H4 (cell line): ENCODE measurements at regions not wholly inside any gene's neighbourhood (a gene's known extent, or its start where the extent isn't known, plus 50 kb on each side); places are given as distances from the start of the nearest gene placed in this dataset.

Experiments used
- DNase-seq: peaks from one replicate; pipeline ENCODE4 v3.0.0-alpha.2; 2015; ENCODE audit warnings: low spot score

- no peak for DNase-seq
Observed at GRCh38 chr15:31752905-31753304, 277.4 kb upstream of the CHRNA7 start.

DNA sequence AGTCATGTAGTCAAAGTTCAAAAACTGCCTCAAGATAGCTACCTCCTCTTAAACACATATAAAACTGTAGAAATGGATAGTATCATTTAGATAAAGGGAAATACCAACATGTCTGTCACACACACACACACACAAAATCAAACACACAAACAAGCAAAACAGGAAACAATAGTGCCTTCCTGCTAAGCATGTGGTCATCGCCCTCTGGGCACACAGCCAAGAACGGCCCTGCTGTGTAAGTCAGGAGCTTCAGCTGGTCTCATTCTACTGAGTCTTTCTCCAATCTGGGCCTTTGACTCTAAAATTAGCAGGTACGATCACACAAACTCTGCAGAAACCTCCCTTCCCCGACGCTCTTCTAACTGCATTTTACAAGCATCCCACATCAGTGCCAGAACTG lies 272.2 kb upstream of the CHRNA7 start:
- peak; percentile 40 for DNase-seq

DNA sequence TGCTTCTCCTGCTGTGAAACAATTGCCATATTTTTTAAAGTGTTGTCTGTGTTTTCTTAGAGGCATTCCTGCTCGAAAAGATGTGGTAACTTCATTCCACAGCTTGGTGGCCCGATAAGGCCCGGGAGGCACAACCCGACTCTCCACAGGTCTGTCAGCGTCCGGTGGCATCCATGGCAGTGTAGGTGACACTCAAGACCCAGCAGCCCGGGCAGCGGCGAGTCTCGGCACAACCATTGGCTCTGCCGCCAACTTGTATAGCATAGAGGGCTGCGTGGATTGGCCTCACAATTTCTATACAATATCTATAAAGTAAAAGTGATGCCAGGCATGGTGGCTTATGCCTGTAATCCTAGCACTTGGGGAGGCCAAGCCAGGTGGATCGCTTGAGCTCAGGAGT lies 262.3 kb upstream of the CHRNA7 start:
- DNase-seq, result no peak

- no peak for DNase-seq
Observed at GRCh38 chr15:31774045-31774444, 256.3 kb upstream of the CHRNA7 start.

DNA sequence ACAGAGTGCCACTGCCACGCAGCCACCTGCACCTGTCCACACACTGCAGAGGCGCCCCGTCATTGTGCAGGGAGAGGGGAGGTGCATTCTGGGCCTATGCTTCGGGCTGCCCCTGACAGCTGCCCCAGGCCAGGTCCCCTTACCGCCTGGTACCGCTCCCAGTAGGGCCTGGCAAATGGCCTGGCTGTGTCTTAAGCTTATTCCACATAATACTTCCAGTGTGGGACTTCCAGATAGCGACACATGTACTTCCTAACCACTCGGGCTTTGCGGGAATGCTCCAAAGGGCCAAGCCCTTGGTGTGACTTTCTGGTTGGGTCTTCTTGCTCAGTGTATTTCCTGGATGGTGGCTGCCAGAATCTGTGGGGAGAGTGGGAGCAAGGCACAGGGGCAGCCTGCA lies 254.3 kb upstream of the CHRNA7 start:
- DNase-seq, result no peak

DNA sequence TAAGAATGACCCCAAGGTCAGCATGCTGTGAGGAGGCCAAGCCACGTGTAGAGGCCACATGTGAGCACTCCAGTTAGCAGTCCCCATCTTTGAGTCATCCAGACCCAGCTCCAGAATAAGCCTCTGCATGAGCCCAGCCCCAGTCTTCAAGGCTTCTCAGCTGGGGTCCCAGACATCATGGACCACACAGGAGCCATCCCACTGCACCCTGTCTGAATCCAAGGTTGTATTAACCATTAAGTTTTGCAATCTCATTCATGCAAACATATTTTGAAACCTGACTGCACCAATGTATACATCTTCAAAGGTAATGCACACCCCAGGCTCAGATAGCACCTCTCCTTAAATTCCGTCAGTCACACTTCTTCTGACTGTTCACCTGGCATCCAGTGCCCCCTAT lies 249.1 kb upstream of the CHRNA7 start:
- no peak for DNase-seq

DNA sequence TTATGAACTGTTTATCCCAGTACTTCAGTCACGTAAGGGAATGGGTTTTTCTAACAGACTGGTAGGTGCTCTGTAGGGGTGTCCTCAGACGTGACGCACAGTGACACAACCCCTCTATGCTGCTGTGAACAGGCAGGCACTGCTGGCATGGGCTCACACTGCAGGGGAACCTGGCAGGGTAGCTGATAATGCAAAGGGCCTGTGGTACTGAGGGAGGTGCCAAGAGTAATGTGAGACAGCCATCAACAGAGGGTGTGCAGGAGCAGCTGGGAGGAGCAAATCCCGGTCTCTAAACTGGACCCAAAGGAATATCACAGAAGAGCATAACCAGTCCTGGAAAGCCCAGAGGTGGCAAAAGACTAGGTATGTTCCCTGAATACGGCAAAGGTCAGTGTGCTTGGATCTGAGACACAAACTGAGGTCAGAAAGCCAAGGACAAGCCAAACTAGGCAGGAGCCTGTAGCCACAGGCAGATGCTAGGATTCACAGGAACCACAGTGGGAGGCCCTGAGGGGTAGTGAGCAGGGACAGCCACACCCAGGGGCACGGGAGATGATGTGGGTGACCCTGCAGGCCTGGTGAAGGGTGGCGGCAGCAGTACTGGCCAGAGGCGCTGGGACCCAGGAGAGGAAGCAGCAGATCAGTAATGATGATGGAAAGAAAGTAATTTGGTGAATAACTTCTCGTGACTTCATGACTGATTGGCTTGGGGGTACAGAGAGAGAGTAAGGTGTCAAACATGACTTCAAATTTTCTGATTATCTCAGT lies 248.1 kb upstream of the CHRNA7 start:
- DNase-seq, result no peak

- no peak for DNase-seq
Observed at GRCh38 chr15:31782951-31783350, 247.4 kb upstream of the CHRNA7 start.

DNA sequence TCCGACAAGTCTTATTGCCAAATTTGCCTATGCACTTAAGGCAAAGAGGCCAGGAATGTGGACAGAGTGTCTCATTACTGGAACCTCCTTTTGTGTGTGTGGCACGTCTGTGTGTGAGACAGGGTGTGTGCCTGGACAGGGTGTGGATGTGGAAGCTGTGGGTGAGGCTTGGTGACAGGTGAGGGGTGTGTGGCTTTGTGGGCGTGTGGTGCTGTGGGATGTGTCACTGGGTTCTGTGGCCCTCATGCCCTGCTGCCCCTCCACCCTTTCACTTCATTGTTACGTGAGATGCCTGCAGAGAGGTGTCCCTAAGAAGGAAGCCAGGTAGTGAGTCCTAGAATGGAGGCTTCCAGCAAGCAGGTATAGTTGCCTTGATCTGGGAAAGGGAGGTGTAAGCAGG lies 244.0 kb upstream of the CHRNA7 start:
- DNase-seq, result no peak

- no peak for DNase-seq
Observed at GRCh38 chr15:31788104-31788503, 242.2 kb upstream of the CHRNA7 start.

- no peak for DNase-seq
Observed at GRCh38 chr15:31792611-31793199, 237.6 kb upstream of the CHRNA7 start.

DNA sequence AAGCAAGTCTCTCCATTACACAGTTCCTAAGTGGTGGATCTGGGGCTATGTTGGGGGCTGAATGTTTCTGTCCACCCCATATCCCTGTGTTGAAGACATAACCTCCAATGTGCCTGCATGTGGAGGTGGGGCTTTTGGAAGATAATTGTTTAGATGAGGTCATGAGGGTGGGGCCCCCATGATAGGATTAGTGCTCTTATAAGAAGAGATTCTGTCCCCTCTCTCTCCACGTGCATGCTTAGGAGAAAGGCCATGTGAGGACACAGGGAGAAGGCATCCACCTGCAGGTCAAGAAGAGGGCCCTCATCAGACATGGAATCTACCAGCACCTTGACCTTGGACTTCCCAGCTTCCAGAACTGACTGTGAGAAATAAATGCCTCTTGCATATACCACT lies 231.0 kb upstream of the CHRNA7 start:
- no peak for DNase-seq

DNA sequence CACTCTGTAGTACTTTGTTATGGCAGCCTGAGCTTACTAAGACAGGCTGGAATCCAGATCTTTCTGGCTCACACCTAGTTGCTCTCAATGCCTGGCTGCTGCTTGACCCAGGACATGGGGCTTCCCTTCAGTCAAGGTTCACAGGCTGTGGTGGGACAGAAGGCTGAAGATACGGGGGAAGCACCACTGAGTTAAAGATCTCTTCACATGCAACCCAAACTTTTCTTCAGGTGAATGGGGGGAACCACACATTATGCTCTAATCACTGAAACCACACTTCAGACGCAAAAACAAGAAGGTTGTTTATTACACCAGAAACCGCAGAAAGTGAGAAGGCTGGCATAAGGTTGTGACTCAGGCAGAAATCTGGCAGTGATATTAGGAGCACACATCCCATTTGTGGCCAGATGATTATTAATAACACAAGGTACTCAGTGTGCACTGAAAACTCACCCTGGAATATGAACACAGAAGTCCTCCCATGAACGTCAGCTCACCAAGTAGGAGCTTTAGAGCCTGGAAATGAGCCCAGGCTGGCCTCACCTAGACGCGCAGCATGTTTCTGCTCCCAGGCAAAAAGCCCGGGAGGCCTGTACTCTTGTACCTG lies 230.5 kb upstream of the CHRNA7 start:
- DNase-seq, result peak; percentile 44

GRCh38 chr15:31801152-31801551 lies 229.2 kb upstream of the CHRNA7 start:
- DNase-seq, result no peak

GRCh38 chr15:31802761-31803160 lies 227.6 kb upstream of the CHRNA7 start:
- DNase-seq, result no peak

GRCh38 chr15:31803388-31803884 lies 226.9 kb upstream of the CHRNA7 start:
- DNase-seq, result no peak

- DNase-seq, result no peak
Observed at GRCh38 chr15:31805090-31805662, 225.1 kb upstream of the CHRNA7 start.

DNA sequence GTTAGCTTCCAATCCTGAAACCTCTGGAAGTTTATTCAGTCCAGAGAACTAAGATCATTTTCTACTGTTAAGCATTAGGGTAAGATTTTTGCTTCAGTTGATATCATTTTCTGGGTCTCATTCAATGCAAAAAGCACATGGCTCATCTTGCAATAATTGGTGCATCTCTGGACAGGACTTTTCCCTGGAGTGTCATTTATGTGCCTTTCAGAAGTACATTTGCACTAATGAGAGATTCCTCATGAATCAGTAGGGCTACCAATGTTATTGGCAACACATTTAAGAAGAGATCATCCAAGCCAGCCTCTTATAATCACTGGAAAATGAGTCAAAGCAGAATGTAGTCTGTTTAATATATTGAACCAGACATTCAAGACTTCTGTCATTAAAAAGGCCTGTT lies 224.2 kb upstream of the CHRNA7 start:
- DNase-seq, result no peak

- no peak for DNase-seq
Observed at GRCh38 chr15:31811641-31812040, 218.7 kb upstream of the CHRNA7 start.

GRCh38 chr15:31814082-31814481 lies 216.2 kb upstream of the CHRNA7 start:
- DNase-seq, result no peak

DNA sequence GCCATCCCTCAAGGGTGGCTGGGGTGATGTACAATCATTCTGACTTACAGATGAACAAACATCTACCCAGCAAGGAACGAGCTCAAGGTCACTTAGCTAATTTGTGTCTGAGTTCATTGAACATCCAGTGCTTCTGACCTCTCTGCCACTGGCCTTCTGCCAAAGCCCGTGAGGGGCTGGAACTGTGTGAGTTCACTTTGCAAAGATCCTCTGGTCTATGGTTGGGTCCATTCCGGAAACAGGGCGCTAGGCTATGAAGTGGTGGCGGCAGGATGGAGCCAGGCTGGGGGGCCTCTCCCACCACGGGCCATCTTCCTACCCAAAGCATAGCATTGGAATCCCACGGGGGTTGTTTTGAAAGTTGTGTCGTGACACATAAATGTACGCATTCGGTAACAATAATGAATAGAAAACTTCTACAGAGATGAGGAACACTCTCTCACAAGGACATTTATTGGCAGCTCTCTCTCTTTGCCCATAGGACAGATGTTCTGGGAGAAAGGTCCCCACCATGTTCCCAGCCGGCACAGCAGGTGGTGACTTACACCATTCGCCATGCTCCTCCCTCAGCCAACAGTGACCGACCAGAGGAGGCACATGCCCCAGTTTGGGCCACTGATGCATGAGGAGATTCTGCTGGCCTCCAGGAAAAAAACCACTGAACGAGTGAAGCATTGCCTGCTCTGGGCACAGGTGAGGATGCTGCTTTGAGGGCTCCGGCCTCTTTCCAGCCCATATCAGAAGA lies 214.7 kb upstream of the CHRNA7 start:
- DNase-seq, result no peak

DNA sequence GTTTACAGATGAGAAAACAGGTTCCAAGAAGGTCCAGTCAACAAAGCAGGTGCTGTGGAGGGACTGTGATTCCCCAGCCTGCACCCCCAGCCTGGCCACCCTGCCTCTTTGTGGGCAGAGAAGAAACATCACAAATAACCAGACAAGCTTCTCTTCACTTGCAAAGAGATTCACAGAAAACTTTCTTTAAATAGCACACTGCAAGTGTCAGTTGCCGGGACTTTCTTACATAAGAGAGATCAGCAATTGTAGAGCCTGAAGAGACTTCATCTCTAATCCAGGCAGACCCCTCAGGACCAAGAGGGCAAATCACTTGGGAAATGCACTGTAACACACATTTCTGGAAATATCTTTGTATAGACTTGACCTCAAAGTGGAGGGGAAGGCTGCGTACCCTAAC lies 207.9 kb upstream of the CHRNA7 start:
- DNase-seq, result no peak
